Neural crest cell (in vitro differentiated cells): ENCODE measurements at regions not wholly inside any gene's neighbourhood (a gene's known extent, or its start where the extent isn't known, plus 50 kb on each side); places are given as distances from the start of the nearest gene placed in this dataset.

ENCODE experiments used
- DNase-seq: peaks from one replicate; pipeline ENCODE4 v3.0.0; 2021; ENCODE audit warnings: low read depth, mixed read lengths, low spot score
- H3K27ac Mint-ChIP-seq: one replicate; pipeline ENCODE4 v1.8.0; 2021; ENCODE audit warnings: mild to moderate bottlenecking, mixed read lengths; ENCODE audit not compliant: unreplicated experiment
- H3K27me3 Mint-ChIP-seq: 2 replicates; pipeline ENCODE4 v1.8.0; 2021; ENCODE audit warnings: low read depth, mild to moderate bottlenecking, mixed read lengths
- H3K36me3 Mint-ChIP-seq: 2 replicates; pipeline ENCODE4 v1.8.0; 2021; ENCODE audit warnings: low read depth, mild to moderate bottlenecking, mixed read lengths
- H3K4me1 Mint-ChIP-seq: 2 replicates; pipeline ENCODE4 v1.8.0; 2021; ENCODE audit warnings: mixed read lengths
- H3K4me3 Mint-ChIP-seq: one replicate; pipeline ENCODE4 v1.8.0; 2021; ENCODE audit warnings: mild to moderate bottlenecking, mixed read lengths
- H3K9me3 Mint-ChIP-seq: 2 replicates; pipeline ENCODE4 v1.8.0; 2021; ENCODE audit warnings: mixed read lengths
- TF ChIP-seq, protein P1 (sequence below): fragments of 200-600 bp; sonication (generic); conservative IDR thresholded peaks from 2 replicates; pipeline ENCODE4 v1.5.0; 2021; ENCODE audit warnings: antibody characterized with exemption, mild to moderate bottlenecking

- Mint-ChIP-seq H3K27me3 (no peaks in the 10 kb centered on the region), H3K4me1 (no peaks in the 10 kb centered on the region), H3K36me3 (no peaks in the 10 kb centered on the region), H3K27ac (no peak overlapping the region), H3K4me3 (no peak overlapping the region), H3K9me3 (no peaks in the 10 kb centered on the region)
- no peak for DNase-seq
- TF ChIP-seq, protein P1, sequence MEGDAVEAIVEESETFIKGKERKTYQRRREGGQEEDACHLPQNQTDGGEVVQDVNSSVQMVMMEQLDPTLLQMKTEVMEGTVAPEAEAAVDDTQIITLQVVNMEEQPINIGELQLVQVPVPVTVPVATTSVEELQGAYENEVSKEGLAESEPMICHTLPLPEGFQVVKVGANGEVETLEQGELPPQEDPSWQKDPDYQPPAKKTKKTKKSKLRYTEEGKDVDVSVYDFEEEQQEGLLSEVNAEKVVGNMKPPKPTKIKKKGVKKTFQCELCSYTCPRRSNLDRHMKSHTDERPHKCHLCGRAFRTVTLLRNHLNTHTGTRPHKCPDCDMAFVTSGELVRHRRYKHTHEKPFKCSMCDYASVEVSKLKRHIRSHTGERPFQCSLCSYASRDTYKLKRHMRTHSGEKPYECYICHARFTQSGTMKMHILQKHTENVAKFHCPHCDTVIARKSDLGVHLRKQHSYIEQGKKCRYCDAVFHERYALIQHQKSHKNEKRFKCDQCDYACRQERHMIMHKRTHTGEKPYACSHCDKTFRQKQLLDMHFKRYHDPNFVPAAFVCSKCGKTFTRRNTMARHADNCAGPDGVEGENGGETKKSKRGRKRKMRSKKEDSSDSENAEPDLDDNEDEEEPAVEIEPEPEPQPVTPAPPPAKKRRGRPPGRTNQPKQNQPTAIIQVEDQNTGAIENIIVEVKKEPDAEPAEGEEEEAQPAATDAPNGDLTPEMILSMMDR = no peak
These were observed 339.0 kb downstream of the KCNN2 start for GRCh38 chr5:114700823-114701222.

- no peak overlapping the region for H3K4me3 Mint-ChIP-seq
- TF ChIP-seq, protein P1 = no peak
These were observed 333.5 kb downstream of the KCNN2 start for GRCh38 chr5:114695292-114695904.

GRCh38 chr5:114686356-114686755 lies 324.5 kb downstream of the KCNN2 start:
- H3K9me3 Mint-ChIP-seq = no peaks in the 10 kb centered on the region

More at GRCh38 chr5:114695292-114695904, 333.5 kb downstream of the KCNN2 start:
- Mint-ChIP-seq H3K27ac (no peak overlapping the region), H3K36me3 (peaks cover 3% of the 10 kb centered on the region), H3K4me1 (no peaks in the 10 kb centered on the region), H3K27me3 (no peaks in the 10 kb centered on the region), H3K9me3 (peaks cover 5% of the 10 kb centered on the region)
- DNase-seq = no peak

GRCh38 chr5:114678778-114679177 lies 316.9 kb downstream of the KCNN2 start:
- TF ChIP-seq, protein P1 = peak; percentile 28
- DNase-seq = no peak
- Mint-ChIP-seq H3K9me3 (peaks cover 3% of the 10 kb centered on the region), H3K4me3 (no peak overlapping the region), H3K36me3 (no peaks in the 10 kb centered on the region), H3K27me3 (no peaks in the 10 kb centered on the region), H3K4me1 (no peaks in the 10 kb centered on the region), H3K27ac (no peak overlapping the region)

More at GRCh38 chr5:114686356-114686755, 324.5 kb downstream of the KCNN2 start:
- no peak for DNase-seq
- Mint-ChIP-seq H3K36me3 (no peaks in the 10 kb centered on the region), H3K27me3 (no peaks in the 10 kb centered on the region), H3K27ac (no peak overlapping the region), H3K4me3 (no peak overlapping the region), H3K4me1 (peaks cover 9% of the 10 kb centered on the region)
- TF ChIP-seq, protein P1 = no peak

- Mint-ChIP-seq H3K4me1 (no peaks in the 10 kb centered on the region), H3K9me3 (no peaks in the 10 kb centered on the region), H3K27me3 (no peaks in the 10 kb centered on the region), H3K27ac (no peak overlapping the region), H3K36me3 (no peaks in the 10 kb centered on the region), H3K4me3 (no peak overlapping the region)
- TF ChIP-seq, protein P1 = no peak
- no peak for DNase-seq
These were observed 303.7 kb downstream of the KCNN2 start for GRCh38 chr5:114665551-114665950.
